ENCODE measurements at regions not wholly inside any gene's neighbourhood (a gene's known extent, or its start where the extent isn't known, plus 50 kb on each side); places are given as distances from the start of the nearest gene placed in this dataset.

DNA sequence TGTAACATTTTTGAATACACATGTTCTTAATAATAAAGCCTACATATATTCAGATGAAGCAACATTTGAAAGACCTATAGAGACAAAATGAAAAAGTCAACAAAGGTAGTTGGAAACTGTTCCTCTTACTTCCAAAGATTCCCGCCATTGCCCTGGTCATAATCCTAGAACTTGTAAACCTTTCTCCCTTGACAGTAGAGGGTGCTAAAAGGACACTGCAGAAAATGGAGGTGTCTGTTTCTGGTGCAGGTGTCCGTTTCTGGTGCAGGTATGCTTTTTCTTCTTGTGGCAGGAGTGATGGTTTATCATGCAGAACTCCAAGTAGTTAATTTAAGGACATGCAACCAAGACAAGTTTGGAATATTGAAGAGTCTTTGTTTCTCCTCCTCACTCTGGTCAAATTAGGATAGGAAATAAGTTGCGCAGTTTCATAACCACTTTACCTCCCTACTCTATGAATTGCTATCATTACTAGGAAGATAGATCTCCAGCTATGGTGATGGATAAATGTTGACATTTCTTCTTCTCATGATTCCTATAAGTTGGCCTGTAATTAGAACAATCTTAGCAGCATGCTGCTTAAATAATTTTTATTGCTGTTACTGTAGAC, 56.0 kb upstream of the FAM174A start:
- Histone ChIP-seq H3K4me3 (ENCODE audit: low read length) (no peak overlapping the region), H3K27ac (ENCODE audit: low read length) (no peak overlapping the region), H3K36me3 (ENCODE audit: control insufficient read depth, insufficient read depth, low read length) (no peaks in the 10 kb centered on the region), H3K4me1 (ENCODE audit: control insufficient read depth, insufficient read depth, low read length) (no peaks in the 10 kb centered on the region), H3K27me3 (ENCODE audit: control insufficient read depth, insufficient read depth, low read length) (no peaks in the 10 kb centered on the region), H3K9me3 (ENCODE audit: control insufficient read depth, insufficient read depth, low read length) (no peaks in the 10 kb centered on the region)
- no peak for DNase-seq (ENCODE audit: low read depth, low spot score)
- WGBS (ENCODE audit: insufficient coverage, insufficient read length): no CpG with 5 or more reads among the region's 3 CpGs

GRCh38 chr5:100472091-100472490, 63.1 kb upstream of the FAM174A start:
- H3K9me3 ChIP-seq (ENCODE audit: control insufficient read depth, insufficient read depth, low read length): no peaks in the 10 kb centered on the region
- H3K4me3 ChIP-seq (ENCODE audit: low read length): no peak overlapping the region
- no peak for DNase-seq (ENCODE audit: low read depth, low spot score)
- no peaks in the 10 kb centered on the region for H3K4me1 ChIP-seq (ENCODE audit: control insufficient read depth, insufficient read depth, low read length)
- no CpG with 5 or more reads among the region's 2 CpGs for WGBS (ENCODE audit: insufficient coverage, insufficient read length)
- no peaks in the 10 kb centered on the region for H3K27me3 ChIP-seq (ENCODE audit: control insufficient read depth, insufficient read depth, low read length)
- no peak overlapping the region for H3K27ac ChIP-seq (ENCODE audit: low read length)
- no peaks in the 10 kb centered on the region for H3K36me3 ChIP-seq (ENCODE audit: control insufficient read depth, insufficient read depth, low read length)

DNA sequence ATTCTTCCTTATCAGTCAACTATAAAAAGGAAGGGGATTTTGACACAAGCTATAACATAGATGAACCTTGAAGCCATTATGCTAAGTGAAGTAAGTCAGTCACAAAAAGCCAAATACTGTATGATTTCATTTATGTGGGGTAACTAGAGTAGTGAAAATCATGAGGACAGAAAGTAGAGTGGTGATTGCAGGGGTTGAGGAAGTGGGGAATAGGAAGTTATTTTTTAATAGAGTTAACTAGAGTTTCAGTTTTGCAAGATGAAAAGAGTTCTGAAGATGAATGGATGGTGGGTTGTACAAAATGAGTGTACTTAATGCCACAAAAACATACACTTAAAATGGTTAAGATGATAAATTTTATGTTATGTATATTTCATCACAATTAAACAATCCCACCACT, 65.4 kb upstream of the FAM174A start:
- no peak for DNase-seq (ENCODE audit: low read depth, low spot score)

DNA sequence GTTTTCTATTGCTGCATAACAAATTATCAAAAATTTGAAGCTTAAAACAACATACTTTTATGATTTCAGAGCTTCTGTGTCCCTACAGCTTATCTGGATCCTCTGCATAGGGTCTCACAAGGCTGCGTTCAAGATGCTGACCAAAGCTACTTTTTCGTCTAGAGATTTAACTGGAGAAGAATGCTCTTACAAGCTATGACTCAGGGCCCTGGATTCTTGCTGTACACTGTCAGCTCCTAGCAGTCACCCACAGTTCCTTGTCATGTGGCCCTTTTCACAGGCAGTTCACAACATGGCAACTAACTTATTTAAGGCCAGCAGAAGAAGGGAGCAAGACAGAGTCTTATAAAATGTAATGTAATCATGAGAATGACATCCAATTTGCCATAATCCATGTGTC, 70.8 kb upstream of the FAM174A start:
- no peak for DNase-seq (ENCODE audit: low read depth, low spot score)
- no peaks in the 10 kb centered on the region for H3K27me3 ChIP-seq (ENCODE audit: control insufficient read depth, insufficient read depth, low read length)
- no CpG with 5 or more reads among the region's 2 CpGs for WGBS (ENCODE audit: insufficient coverage, insufficient read length)
- no peak overlapping the region for H3K27ac ChIP-seq (ENCODE audit: low read length)
- H3K4me3 ChIP-seq (ENCODE audit: low read length): no peak overlapping the region
- no peaks in the 10 kb centered on the region for H3K36me3 ChIP-seq (ENCODE audit: control insufficient read depth, insufficient read depth, low read length)
- no peaks in the 10 kb centered on the region for H3K4me1 ChIP-seq (ENCODE audit: control insufficient read depth, insufficient read depth, low read length)
- no peaks in the 10 kb centered on the region for H3K9me3 ChIP-seq (ENCODE audit: control insufficient read depth, insufficient read depth, low read length)

More for the DNA sequence above, 65.4 kb upstream of the FAM174A start:
- Histone ChIP-seq H3K27ac (ENCODE audit: low read length) (no peak overlapping the region), H3K36me3 (ENCODE audit: control insufficient read depth, insufficient read depth, low read length) (no peaks in the 10 kb centered on the region), H3K4me3 (ENCODE audit: low read length) (no peak overlapping the region), H3K27me3 (ENCODE audit: control insufficient read depth, insufficient read depth, low read length) (no peaks in the 10 kb centered on the region), H3K9me3 (ENCODE audit: control insufficient read depth, insufficient read depth, low read length) (no peaks in the 10 kb centered on the region), H3K4me1 (ENCODE audit: control insufficient read depth, insufficient read depth, low read length) (no peaks in the 10 kb centered on the region)

- H3K27me3 ChIP-seq (ENCODE audit: control insufficient read depth, insufficient read depth, low read length): no peaks in the 10 kb centered on the region
- DNase-seq (ENCODE audit: low read depth, low spot score): no peak
- H3K4me3 ChIP-seq (ENCODE audit: low read length): no peak overlapping the region
- H3K27ac ChIP-seq (ENCODE audit: low read length): no peak overlapping the region
- no peaks in the 10 kb centered on the region for H3K4me1 ChIP-seq (ENCODE audit: control insufficient read depth, insufficient read depth, low read length)
- H3K9me3 ChIP-seq (ENCODE audit: control insufficient read depth, insufficient read depth, low read length): no peaks in the 10 kb centered on the region
- no peaks in the 10 kb centered on the region for H3K36me3 ChIP-seq (ENCODE audit: control insufficient read depth, insufficient read depth, low read length)
Observed at GRCh38 chr5:100456615-100457014, 78.6 kb upstream of the FAM174A start.

GRCh38 chr5:100452126-100452525, 83.0 kb upstream of the FAM174A start:
- Histone ChIP-seq H3K27ac (ENCODE audit: low read length) (no peak overlapping the region), H3K9me3 (ENCODE audit: control insufficient read depth, insufficient read depth, low read length) (no peaks in the 10 kb centered on the region), H3K4me1 (ENCODE audit: control insufficient read depth, insufficient read depth, low read length) (no peaks in the 10 kb centered on the region), H3K36me3 (ENCODE audit: control insufficient read depth, insufficient read depth, low read length) (no peaks in the 10 kb centered on the region), H3K4me3 (ENCODE audit: low read length) (no peak overlapping the region), H3K27me3 (ENCODE audit: control insufficient read depth, insufficient read depth, low read length) (no peaks in the 10 kb centered on the region)
- DNase-seq (ENCODE audit: low read depth, low spot score): no peak

DNA sequence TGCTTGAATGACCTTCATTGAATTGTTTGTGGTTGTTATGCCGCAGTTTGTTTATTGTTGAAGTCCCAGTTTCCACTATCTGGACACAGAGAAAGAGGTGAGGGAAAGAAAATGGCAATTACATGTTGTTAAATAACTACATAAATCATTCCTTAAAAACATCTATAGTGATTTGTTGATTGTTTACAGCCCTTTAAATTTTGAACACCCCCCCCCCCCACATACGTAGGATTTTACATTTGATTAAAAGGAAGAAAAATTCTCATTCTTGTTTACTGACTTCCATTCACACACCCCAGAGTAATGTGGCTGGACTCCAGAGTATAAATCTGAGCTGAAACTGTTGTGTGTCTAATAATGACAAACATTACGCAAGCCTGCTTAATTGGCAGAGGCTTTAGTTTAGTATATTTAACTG, 87.1 kb upstream of the FAM174A start:
- no CpG with 5 or more reads among the region's 3 CpGs for WGBS (ENCODE audit: insufficient coverage, insufficient read length)
- no peaks in the 10 kb centered on the region for H3K9me3 ChIP-seq (ENCODE audit: control insufficient read depth, insufficient read depth, low read length)
- no peaks in the 10 kb centered on the region for H3K4me1 ChIP-seq (ENCODE audit: control insufficient read depth, insufficient read depth, low read length)
- DNase-seq (ENCODE audit: low read depth, low spot score): no peak
- no peaks in the 10 kb centered on the region for H3K36me3 ChIP-seq (ENCODE audit: control insufficient read depth, insufficient read depth, low read length)
- H3K27me3 ChIP-seq (ENCODE audit: control insufficient read depth, insufficient read depth, low read length): no peaks in the 10 kb centered on the region
- no peak overlapping the region for H3K27ac ChIP-seq (ENCODE audit: low read length)
- H3K4me3 ChIP-seq (ENCODE audit: low read length): no peak overlapping the region

- no peaks in the 10 kb centered on the region for H3K9me3 ChIP-seq (ENCODE audit: control insufficient read depth, insufficient read depth, low read length)
- no peak for DNase-seq (ENCODE audit: low read depth, low spot score)
- WGBS (ENCODE audit: insufficient coverage, insufficient read length): no CpG with 5 or more reads among the region's 2 CpGs
- no peaks in the 10 kb centered on the region for H3K4me1 ChIP-seq (ENCODE audit: control insufficient read depth, insufficient read depth, low read length)
- H3K27me3 ChIP-seq (ENCODE audit: control insufficient read depth, insufficient read depth, low read length): no peaks in the 10 kb centered on the region
- H3K27ac ChIP-seq (ENCODE audit: low read length): no peak overlapping the region
- H3K4me3 ChIP-seq (ENCODE audit: low read length): no peak overlapping the region
- no peaks in the 10 kb centered on the region for H3K36me3 ChIP-seq (ENCODE audit: control insufficient read depth, insufficient read depth, low read length)
Observed at GRCh38 chr5:100446879-100447430, 88.2 kb upstream of the FAM174A start.

GRCh38 chr5:100444961-100445360, 90.2 kb upstream of the FAM174A start:
- no peaks in the 10 kb centered on the region for H3K9me3 ChIP-seq (ENCODE audit: control insufficient read depth, insufficient read depth, low read length)
- no peak overlapping the region for H3K27ac ChIP-seq (ENCODE audit: low read length)
- H3K4me1 ChIP-seq (ENCODE audit: control insufficient read depth, insufficient read depth, low read length): peaks cover 1% of the 10 kb centered on the region; the same call in 1 of the 2 replicates
- DNase-seq (ENCODE audit: low read depth, low spot score): no peak
- no peaks in the 10 kb centered on the region for H3K36me3 ChIP-seq (ENCODE audit: control insufficient read depth, insufficient read depth, low read length)
- H3K27me3 ChIP-seq (ENCODE audit: control insufficient read depth, insufficient read depth, low read length): no peaks in the 10 kb centered on the region
- no peak overlapping the region for H3K4me3 ChIP-seq (ENCODE audit: low read length)
- WGBS (ENCODE audit: insufficient coverage, insufficient read length): no CpG with 5 or more reads among the region's 3 CpGs

DNA sequence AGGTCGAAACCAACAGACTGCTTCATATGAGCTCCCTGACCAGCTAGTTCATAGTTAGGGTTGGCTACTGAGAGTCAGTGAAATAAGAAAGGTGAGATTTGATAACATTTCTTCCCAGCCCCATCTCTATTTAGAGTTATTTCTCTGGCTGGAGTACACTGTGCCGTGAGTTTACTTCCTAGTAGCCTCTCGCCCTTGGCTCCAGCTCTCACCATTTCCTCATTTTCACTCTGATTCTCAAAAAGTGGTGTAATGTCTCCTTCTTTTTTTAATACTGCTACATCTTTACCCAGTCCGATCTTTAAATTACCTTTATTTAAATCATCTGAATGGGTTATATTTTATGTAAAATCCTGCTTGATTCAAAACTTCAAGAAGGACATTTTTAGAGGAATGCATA, 100.4 kb upstream of the FAM174A start:
- Histone ChIP-seq H3K4me3 (ENCODE audit: low read length) (no peak overlapping the region), H3K36me3 (ENCODE audit: control insufficient read depth, insufficient read depth, low read length) (no peaks in the 10 kb centered on the region), H3K4me1 (ENCODE audit: control insufficient read depth, insufficient read depth, low read length) (no peaks in the 10 kb centered on the region), H3K27ac (ENCODE audit: low read length) (no peak overlapping the region), H3K27me3 (ENCODE audit: control insufficient read depth, insufficient read depth, low read length) (no peaks in the 10 kb centered on the region), H3K9me3 (ENCODE audit: control insufficient read depth, insufficient read depth, low read length) (no peaks in the 10 kb centered on the region)
- DNase-seq (ENCODE audit: low read depth, low spot score): no peak
- no CpG with 5 or more reads among the region's 4 CpGs for WGBS (ENCODE audit: insufficient coverage, insufficient read length)

DNA sequence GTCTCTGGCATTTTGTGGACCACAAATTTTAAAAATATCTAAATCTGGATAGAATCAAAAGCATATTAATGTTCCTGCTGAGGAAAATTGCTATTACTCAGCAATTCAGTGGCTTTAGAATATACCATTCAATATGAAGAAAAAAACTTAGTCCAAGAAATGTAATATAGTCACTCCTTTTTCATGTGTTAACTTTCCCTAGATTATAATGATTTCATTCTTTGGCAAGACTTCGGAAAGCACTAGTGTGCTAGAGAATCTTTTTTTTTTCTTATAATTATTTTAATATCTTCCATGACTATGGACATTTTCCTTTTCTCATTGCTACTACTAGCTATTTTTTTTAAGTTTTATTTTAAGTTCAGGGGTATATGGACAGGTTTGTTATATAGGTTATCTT, 102.4 kb upstream of the FAM174A start:
- no peak for DNase-seq (ENCODE audit: low read depth, low spot score)
- H3K36me3 ChIP-seq (ENCODE audit: control insufficient read depth, insufficient read depth, low read length): no peaks in the 10 kb centered on the region
- no peak overlapping the region for H3K27ac ChIP-seq (ENCODE audit: low read length)
- H3K9me3 ChIP-seq (ENCODE audit: control insufficient read depth, insufficient read depth, low read length): no peaks in the 10 kb centered on the region
- WGBS (ENCODE audit: insufficient coverage, insufficient read length): no CpG with 5 or more reads among the region's 1 CpG
- no peak overlapping the region for H3K4me3 ChIP-seq (ENCODE audit: low read length)
- H3K27me3 ChIP-seq (ENCODE audit: control insufficient read depth, insufficient read depth, low read length): no peaks in the 10 kb centered on the region
- H3K4me1 ChIP-seq (ENCODE audit: control insufficient read depth, insufficient read depth, low read length): no peaks in the 10 kb centered on the region
